ENCODE measurements at regions not wholly inside any gene's neighbourhood (a gene's known extent, or its start where the extent isn't known, plus 50 kb on each side); places are given as distances from the start of the nearest gene placed in this dataset.

GRCh38 chr9:87158765-87159164 is 211.5 kb upstream of the GAS1 start:
- DNase-seq (no peak), ATAC-seq (ENCODE audit: insufficient read depth, low FRiP score) (no peak)
- Histone ChIP-seq H3K4me1 (ENCODE audit: control insufficient read depth in 5 of 5, insufficient read depth in 5 of 5, low read length in 5 of 5) (peaks cover 0 to 10% (median 0%) of the 10 kb centered on the region in 5 donors), H3K9ac (ENCODE audit: insufficient read depth in 1 of 2, low read length in 2 of 2) (no peak overlapping the region), H3K9me3 (ENCODE audit: control insufficient read depth in 4 of 4, insufficient read depth in 3 of 4, low read length in 3 of 4) (no peaks in the 10 kb centered on the region), H3K27ac (ENCODE audit: low read depth in 1 of 2, low read length in 1 of 2) (no peak overlapping the region), H3K27me3 (ENCODE audit: control insufficient read depth in 3 of 3, insufficient read depth in 3 of 3, low read length in 2 of 3) (peaks cover 0 to 2% (median 0%) of the 10 kb centered on the region in 3 donors), H3K4me3 (no peak overlapping the region), H3K36me3 (ENCODE audit: control insufficient read depth in 4 of 4, insufficient read depth in 4 of 4, low read length in 4 of 4) (no peaks in the 10 kb centered on the region)
- TF ChIP-seq CTCF (IDR thresholded peaks at IDR 0.05; ENCODE audit: control extremely low read depth, extremely low read depth): no peak
- 86 to 91% methylated on average over 2 of the region's 2 CpGs for WGBS, 2 donors

DNA sequence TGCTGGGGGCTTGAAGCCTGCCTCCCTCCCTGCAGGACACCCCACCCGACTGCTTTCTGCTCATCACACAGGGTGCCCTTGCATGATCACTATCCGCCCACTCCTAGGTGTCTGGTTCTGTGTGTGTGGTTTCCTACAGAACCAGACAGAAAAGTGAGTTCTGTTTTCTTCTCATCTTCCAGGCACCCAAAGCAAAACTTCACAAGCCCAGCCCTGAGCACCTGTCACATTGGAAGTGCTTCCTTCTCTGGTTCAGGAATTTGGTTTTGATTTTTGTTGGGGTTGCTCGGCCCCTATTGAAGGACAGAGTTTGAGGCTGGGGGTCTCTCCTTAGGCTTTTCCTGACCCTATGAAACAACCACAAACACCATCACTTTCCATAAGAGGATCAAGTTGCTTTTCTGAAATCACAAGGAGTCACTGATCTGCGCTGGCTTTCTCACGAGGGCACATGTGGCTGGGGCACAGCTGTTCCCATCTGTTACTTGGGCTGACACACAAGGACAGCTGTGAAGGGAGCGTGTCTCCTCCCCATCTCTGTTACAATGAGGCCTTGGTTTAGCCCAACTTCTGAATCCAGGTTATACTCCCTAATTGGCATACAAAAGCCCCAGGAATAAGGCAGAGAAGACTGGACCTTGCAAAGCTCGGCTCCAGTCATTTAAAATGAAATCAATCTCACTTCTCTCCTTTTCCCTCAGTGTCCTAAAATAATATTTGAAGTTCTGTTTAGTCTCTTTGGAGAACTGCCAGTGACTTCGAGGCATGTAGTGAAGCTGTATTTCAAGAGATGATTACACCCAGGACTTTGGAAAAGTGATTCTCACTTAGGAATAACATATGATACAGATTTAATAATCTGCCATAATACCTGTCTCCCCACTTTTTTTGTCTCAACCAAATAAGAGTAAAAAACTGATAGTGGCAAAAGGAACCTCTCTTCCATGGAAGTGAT is 213.1 kb upstream of the GAS1 start:
- no peak for ATAC-seq (ENCODE audit: insufficient read depth, low FRiP score)
- no peak for TF ChIP-seq CTCF (IDR thresholded peaks at IDR 0.05; ENCODE audit: control extremely low read depth, extremely low read depth)
- WGBS, 2 donors: 76 to 87% methylated on average over 8 of the region's 8 CpGs
- H3K27me3 ChIP-seq (ENCODE audit: control insufficient read depth in 3 of 3, insufficient read depth in 3 of 3, low read length in 2 of 3): peaks cover 0 to 2% (median 0%) of the 10 kb centered on the region in 3 donors
- H3K4me1 ChIP-seq (ENCODE audit: control insufficient read depth in 5 of 5, insufficient read depth in 5 of 5, low read length in 5 of 5): peaks cover 0 to 10% (median 0%) of the 10 kb centered on the region in 5 donors
- no peak overlapping the region for H3K4me3 ChIP-seq
- H3K9ac ChIP-seq (ENCODE audit: insufficient read depth in 1 of 2, low read length in 2 of 2): peak overlapping the region in 1 of 2 donors; percentile 15
- no peaks in the 10 kb centered on the region for H3K36me3 ChIP-seq (ENCODE audit: control insufficient read depth in 4 of 4, insufficient read depth in 4 of 4, low read length in 4 of 4)
- DNase-seq: peak; percentile 46 to 75 (median 70)
- no peak overlapping the region for H3K27ac ChIP-seq (ENCODE audit: low read depth in 1 of 2, low read length in 1 of 2)
- H3K9me3 ChIP-seq (ENCODE audit: control insufficient read depth in 4 of 4, insufficient read depth in 3 of 4, low read length in 3 of 4): peaks cover 0 to 3% (median 0%) of the 10 kb centered on the region in 4 donors

- no peak overlapping the region for H3K9ac ChIP-seq (ENCODE audit: insufficient read depth in 1 of 2, low read length in 2 of 2)
- no peak for ATAC-seq (ENCODE audit: insufficient read depth, low FRiP score)
- no peak overlapping the region for H3K27ac ChIP-seq (ENCODE audit: low read depth in 1 of 2, low read length in 1 of 2)
- peaks cover 0 to 3% (median 1%) of the 10 kb centered on the region in 4 donors for H3K9me3 ChIP-seq (ENCODE audit: control insufficient read depth in 4 of 4, insufficient read depth in 3 of 4, low read length in 3 of 4)
- H3K4me3 ChIP-seq: no peak overlapping the region
- H3K27me3 ChIP-seq (ENCODE audit: control insufficient read depth in 3 of 3, insufficient read depth in 3 of 3, low read length in 2 of 3): peaks cover 0 to 2% (median 0%) of the 10 kb centered on the region in 3 donors
- WGBS, 2 donors: 81 to 85% methylated on average over 5 of the region's 5 CpGs
- no peak for TF ChIP-seq CTCF (IDR thresholded peaks at IDR 0.05; ENCODE audit: control extremely low read depth, extremely low read depth)
- H3K4me1 ChIP-seq (ENCODE audit: control insufficient read depth in 5 of 5, insufficient read depth in 5 of 5, low read length in 5 of 5): no peaks in the 10 kb centered on the region
- H3K36me3 ChIP-seq (ENCODE audit: control insufficient read depth in 4 of 4, insufficient read depth in 4 of 4, low read length in 4 of 4): no peaks in the 10 kb centered on the region
- no peak for DNase-seq
Measured at GRCh38 chr9:87167161-87167560, 219.9 kb upstream of the GAS1 start.

Data from lung (tissue), 11 donors.